Neural progenitor cell (in vitro differentiated cells): ENCODE measurements at regions not wholly inside any gene's neighbourhood (a gene's known extent, or its start where the extent isn't known, plus 50 kb on each side); places are given as distances from the start of the nearest gene placed in this dataset.

ENCODE experiments used
- EZH2 ChIP-seq: fragments of 200-600 bp; sonication (generic); IDR thresholded peaks from 2 replicates; pipeline ENCODE4 v1.6.1; 2017; ENCODE audit warnings: antibody characterized with exemption, mild to moderate bottlenecking, moderate library complexity
- EZH2phosphoT487 ChIP-seq: fragments of 200-600 bp; sonication (generic); IDR thresholded peaks from 2 replicates; pipeline ENCODE4 v1.6.1; 2017; ENCODE audit warnings: antibody characterized with exemption
- TF ChIP-seq, protein P1 (sequence below): fragments of 200-600 bp; sonication (generic); IDR thresholded peaks from 2 replicates; pipeline ENCODE4 v1.5.1; 2017; ENCODE audit warnings: antibody characterized with exemption, mild to moderate bottlenecking

- TF ChIP-seq, protein P1, sequence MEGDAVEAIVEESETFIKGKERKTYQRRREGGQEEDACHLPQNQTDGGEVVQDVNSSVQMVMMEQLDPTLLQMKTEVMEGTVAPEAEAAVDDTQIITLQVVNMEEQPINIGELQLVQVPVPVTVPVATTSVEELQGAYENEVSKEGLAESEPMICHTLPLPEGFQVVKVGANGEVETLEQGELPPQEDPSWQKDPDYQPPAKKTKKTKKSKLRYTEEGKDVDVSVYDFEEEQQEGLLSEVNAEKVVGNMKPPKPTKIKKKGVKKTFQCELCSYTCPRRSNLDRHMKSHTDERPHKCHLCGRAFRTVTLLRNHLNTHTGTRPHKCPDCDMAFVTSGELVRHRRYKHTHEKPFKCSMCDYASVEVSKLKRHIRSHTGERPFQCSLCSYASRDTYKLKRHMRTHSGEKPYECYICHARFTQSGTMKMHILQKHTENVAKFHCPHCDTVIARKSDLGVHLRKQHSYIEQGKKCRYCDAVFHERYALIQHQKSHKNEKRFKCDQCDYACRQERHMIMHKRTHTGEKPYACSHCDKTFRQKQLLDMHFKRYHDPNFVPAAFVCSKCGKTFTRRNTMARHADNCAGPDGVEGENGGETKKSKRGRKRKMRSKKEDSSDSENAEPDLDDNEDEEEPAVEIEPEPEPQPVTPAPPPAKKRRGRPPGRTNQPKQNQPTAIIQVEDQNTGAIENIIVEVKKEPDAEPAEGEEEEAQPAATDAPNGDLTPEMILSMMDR: no peak
- TF ChIP-seq EZH2 (no peak), EZH2phosphoT487 (no peak)
Observed at GRCh38 chr3:35487376-35487775, 151.9 kb upstream of the ARPP21 start.
